HG03354 (cell line): ENCODE measurements at regions not wholly inside any gene's neighbourhood (a gene's known extent, or its start where the extent isn't known, plus 50 kb on each side); places are given as distances from the start of the nearest gene placed in this dataset.

Experiments
- ATAC-seq: cut with Tn5 transposase; IDR thresholded peaks from one replicate; pipeline ENCODE4 v1.9.1; 2021; ENCODE audit warnings: mild to moderate bottlenecking; ENCODE audit not compliant: unreplicated experiment, poor library complexity, severe bottlenecking

DNA sequence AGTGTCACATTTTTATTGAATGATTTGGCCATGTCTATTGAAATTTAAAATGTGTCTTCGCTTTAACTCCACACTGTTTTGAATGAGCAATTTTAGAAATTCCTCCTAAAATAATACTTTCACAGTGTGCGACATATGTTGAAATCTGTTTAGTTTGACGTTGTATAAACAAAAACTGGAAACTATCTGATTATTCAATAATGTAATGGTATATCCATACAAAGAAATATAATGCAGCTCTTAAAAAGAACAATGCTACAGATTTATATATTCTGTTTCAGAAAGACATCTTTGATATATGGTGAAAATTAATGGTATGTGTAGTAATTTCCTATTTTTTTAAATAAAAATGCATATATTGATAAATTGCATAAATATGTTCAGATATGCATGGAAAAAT is 268.7 kb upstream of the SORL1-AS1 start:
- ATAC-seq = no peak

DNA sequence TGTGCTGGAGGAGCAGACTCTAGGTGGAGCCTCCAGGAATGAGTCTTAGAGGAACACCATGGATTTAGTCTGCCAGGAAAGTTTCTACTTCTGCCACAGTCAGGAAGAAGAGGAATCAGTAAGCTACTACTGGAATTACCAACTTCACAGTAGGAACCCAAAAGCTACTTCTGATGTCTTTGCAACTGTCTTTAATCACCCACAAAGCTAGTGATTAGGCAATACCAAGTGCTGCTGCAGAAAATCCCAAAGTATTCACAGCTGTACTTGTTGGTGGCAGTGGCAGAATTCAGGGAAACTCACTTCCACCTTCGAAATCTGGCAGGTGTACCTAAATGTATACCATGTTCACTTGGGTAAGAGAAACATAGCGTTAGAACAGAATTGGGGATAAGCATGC is 264.5 kb upstream of the SORL1-AS1 start:
- no peak for ATAC-seq

DNA sequence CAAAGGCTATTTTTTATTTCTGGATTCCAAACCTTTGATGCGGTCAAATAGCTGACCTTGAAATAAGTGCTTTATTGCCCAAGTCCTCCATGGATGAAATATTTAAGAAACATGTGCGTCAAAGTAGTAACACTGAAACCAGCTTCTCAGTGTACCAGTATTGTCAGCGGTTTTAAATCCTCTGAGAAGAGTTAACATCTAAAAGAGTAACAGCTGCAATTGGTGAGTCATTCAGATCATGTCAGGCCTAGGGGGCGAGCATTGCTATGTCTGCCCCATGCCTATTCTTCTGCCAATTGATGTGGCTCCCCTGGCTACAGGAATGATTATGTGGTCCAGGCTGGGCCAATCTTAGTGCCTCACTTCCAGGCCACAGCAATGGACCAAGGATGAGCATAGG is 263.3 kb upstream of the SORL1-AS1 start:
- ATAC-seq = no peak

DNA sequence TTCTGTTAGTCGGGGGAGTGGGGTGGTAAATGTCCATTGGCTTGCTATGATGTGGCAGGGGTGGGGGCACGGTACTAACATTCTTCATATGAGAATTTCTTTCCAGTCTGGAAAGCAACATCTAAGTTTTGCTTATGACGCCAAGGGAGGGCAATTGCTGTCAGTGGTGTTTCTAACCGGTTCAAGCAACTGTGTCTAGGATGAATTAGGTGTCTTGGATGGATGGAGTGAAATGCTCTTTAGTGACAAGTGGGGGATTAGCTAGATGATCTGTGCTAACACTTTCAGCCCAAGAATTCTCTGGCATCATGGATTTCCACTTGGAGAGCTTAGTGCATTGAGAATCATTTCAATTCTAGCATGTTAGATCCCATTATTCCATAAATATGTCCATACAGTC is 262.6 kb upstream of the SORL1-AS1 start:
- no peak for ATAC-seq

DNA sequence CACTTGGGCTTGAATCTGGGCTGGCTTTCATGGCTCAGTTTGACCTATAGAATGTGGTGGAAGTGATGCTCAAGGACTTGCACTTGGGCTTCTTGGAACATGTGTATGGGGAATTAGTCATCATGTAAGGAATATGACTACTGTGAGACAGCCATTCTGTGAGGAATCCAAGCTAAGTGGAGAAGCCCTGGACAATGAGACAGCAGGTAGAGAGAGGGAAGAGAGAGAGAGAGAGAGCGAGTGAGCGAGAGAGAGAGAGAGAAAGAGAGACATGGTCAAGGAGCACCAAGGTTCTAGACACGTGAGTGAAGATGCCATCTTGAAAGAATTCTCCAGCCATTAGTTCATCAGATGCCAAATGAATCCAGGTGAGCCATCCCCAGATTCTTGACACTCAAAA is 261.6 kb upstream of the SORL1-AS1 start:
- no peak for ATAC-seq

DNA sequence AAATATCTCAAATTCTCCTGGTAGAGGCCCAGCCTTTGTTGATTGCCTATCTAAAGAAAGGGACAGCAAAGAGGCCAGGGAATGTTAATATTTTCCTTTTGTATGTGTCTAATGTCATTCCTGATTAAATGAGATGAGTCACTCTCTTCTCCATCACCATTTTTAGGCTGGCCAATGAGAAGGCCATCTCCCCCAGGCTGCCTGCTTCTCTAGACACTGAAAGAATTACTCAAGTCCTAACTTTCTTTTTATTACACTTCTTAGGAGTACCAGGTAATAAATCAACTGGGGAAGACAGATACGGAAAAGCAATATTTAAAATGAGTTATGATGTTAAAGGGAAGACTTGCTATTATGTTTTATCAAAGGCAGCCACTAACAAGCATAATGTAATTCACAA is 259.2 kb upstream of the SORL1-AS1 start:
- no peak for ATAC-seq

DNA sequence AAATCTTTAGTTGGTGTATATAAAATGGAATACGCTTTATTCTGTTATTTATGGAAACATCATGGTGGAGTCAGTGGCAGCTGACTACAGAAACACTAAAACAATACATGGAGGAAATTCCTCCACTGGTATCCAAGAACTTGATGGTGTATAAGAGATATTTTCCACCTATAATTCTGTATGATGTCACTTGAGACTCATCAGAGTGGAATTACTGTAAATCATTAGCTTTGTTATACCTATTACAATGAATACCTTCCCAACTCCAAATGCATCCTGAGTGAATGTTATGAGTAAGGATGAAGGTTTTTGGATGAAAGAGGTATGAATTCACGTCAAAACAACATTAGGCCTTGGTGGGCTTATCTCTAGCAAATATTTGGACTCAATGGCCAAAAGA is 258.5 kb upstream of the SORL1-AS1 start:
- ATAC-seq = no peak

DNA sequence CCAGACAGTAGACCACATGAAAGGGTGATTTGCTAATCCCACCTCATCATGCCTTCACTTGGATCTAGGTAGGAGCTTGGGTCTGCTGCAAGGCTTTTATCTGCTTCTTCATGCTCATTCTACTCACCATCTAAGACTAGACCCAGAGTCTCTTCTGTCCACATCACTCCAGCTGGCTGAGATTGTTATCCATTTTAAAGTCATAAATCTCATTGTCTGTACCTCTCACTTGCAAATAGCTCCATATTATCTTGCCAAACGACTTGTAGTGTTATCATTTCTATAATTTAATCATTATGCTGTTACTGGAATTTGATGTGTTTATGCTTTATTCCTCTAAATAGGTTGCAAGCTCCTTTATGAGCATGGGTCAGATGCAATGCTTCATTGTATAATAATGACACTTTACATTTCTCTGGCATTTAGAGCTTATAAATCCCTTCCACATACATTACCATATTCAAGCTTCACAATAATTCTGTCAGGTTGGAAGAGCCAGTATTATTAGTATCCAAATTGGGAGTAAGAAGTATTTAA is 254.2 kb upstream of the SORL1-AS1 start:
- ATAC-seq = no peak

DNA sequence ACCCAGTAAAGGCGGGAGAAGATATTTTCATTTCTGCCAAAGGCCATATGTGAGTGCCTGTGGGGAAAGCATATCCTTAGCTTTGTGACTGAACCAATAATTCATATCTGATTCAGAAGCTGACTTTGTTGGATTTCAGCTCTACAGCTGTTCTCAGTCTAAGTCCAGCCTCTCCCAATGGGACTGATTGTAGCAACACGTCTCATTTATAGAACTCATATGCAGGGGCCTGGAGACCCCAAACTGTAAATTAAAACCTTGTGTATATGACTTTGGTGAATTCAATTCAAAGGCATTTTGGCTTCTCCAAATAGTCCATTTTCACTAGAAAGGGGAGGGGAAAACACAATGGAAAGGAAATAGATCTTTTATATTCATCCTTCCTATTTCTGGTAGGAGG is 250.4 kb upstream of the SORL1-AS1 start:
- ATAC-seq = no peak

DNA sequence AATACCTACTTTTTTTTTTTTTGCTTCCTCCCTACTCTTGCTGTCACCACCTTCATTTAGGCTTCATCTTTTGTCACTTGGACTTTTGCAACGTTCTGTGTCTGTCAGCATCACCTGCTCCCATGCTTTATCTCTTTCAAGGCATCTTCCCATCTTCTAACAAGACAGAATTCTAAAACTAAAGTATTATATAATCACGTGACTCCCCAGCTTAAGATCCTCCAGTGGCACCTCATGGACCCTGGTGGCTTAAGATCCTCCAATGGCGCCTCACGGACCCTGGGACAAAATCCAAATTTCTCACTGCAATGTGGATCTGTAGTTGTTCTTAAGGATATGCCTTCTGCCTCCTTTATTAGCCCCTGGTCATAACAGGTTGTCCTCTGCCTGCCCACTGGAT is 248.2 kb upstream of the SORL1-AS1 start:
- ATAC-seq = no peak

DNA sequence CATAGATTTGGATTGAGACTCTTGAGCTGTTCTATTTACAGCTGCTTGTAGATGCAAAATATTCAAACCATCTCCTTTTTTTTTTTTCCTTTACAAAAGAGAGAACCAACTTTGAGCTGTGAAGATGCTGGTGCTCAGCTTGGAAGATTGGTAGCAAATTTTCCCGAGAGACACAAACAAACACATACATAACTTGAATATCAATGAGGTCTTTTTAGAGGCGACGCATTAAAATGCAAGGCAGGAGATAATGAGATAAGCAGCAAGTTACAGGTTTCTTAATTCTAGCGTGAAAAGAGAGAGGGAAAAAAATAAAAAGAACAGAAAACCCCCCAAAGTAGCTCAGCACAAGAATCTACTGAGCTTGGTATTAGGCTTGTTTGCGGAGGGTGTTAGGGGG is 247.0 kb upstream of the SORL1-AS1 start:
- ATAC-seq = no peak

DNA sequence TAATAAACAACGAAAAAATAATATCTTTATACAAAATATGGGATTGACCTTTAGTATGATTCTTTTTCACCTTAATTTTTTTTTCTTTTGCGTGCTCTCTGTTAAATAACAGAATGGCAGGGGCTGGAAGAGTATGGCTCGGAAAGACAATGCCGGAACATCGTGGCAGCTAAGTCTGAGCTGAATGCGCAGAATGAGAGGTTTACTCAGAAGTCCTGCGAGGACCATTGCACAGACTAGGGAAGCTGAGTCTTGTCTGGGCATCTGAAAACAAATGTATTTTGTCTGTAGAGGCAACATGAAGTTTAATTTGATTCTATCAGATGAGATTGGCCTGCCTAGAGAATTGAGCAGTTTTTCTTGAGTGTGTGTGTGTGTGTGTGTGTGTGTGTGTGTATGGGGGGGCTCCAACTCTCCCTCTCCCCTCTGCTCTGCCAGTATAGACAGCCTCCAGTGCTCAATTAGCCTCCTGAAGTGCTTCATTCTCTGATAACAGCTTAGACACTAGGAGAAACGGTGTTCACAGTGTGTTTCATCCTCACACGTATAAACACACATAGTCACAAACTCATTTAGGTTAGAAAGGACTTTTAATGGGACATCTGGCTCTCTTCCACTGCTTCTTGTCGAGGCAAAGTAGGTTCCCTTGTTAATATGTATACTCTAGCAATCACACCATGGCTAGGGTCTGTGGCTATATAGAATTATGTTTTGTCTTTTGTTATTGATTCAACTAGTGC is 244.3 kb upstream of the SORL1-AS1 start:
- no peak for ATAC-seq

DNA sequence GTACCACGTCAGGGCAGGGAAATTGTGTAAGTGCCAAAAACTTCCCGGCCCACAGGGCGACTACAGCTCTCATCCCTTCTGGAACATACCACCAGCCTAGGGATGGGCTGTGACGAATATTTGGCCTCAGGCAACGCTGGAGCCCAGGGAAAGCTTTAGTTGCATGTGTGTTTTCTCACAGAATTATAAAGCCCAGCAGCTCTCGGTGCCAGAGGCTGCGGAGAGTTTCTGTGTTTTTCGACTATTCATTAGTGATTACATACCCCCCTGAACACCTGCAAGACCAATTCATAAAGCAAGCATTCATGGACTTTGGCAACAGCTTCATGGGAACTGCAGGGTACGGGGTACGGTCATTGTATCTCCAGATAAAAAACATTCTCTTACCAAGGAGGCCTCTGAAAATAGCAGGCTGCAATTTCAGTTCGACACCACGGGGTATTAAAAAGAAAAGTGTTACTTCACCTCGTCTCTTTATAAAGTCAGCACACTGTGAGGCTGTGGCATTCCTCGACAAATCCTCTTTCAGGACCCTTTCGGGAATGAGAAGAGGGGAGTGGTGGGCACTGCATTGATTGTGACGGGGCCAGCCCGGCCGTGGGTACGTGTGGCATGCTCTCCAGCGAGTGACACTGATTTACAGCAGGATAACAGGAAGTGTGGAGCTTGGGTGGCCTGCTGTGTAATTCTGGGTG is 243.6 kb upstream of the SORL1-AS1 start:
- no peak for ATAC-seq

DNA sequence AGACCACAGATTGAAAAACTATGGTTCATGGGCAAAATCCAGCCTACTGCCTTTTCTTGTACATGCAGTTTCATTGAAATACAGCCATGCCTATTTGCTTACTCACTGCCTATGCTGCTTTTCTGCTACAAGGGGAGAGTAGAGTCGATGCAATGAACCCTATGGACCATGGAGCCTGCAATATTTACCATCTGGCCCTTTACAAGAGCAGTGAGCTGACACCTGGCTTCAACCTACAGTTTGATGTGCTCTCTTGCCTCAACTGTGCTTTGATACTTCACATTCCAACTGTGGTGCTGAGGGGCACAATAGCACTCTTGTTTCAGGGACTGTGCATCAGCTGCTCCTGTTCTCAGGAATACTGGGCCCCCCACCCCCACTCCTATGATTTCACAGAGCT is 239.5 kb upstream of the SORL1-AS1 start:
- no peak for ATAC-seq

DNA sequence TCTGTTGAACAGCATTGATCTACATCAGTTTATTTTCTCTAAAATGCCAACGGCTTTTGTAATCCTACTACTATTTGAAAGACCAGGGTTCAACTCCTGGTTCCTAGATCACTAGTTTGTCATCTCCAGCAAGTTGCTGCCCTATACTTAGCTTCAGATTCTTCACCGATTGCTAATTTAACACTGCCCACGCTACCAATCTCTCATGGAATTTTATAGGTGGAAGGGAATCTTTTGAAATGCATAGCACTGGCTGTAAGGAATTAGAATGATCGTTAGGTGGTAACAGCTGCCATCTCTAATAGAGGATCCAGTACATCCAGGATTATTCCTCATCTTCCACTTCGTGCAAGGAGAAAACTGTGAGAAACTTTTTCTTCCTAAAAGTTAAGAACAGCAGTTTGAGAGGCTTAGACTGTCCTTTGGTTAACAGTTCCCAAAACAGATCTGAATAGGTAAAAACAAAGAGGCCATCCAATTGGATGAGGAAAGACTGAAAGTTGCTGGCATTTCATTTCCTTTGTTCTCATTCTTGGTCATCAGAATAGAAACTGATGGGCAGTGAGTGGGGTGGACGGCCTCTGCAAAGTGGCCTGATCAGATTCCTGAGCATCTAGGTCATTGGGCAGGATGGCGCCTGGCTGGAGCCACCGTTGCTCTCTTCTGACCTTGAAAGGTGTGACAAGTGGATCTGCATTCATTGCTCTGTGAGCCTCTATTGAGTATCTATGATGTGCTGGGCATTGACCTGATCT is 236.3 kb upstream of the SORL1-AS1 start:
- ATAC-seq = no peak

DNA sequence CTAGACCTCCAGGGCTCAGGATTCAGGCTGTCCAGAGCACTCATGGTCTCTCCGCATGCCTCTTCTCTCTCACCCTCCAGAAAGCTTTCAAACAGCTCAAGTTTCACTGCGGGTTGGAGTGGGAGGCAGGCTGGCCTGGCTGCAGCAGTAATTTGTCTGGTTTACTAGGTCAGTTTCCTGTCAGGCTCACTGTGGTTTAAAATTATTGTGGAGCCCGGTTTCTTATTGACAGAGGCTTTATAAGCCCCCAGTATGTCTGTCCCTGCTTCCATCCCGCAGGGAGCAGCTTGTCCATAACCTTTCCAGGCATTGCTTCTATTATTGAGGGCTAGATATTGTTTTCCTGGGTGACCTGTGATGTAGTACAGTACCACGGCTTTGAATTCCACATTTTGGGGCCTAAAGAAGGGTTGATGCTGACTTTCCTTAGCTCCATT is 235.3 kb upstream of the SORL1-AS1 start:
- ATAC-seq = no peak

DNA sequence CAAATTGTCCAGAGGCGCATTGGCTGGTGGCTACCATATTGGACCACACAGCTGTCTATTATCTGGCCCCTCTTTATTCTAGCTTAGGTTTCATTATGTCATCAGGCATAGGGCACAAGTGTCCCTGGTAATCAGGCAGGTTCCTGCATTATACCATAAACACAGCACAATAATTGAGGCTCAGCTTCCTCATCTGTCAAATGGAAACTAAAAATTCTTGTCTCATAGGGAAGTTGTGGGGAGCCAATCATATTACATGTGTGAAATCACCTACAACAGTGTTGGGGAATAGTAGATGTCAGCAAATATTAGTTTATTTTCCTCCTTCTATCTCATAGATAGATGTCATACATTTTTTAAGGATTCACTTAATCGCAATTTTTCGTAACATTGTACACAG is 231.0 kb upstream of the SORL1-AS1 start:
- ATAC-seq = no peak
